HG02840 (cell line): ENCODE measurements at regions not wholly inside any gene's neighbourhood (a gene's known extent, or its start where the extent isn't known, plus 50 kb on each side); places are given as distances from the start of the nearest gene placed in this dataset.

Experiments used
- ATAC-seq: cut with Tn5 transposase; IDR thresholded peaks from one replicate; pipeline ENCODE4 v1.9.1; 2021; ENCODE audit warnings: mild to moderate bottlenecking, moderate library complexity, moderate number of reproducible peaks; ENCODE audit not compliant: unreplicated experiment, low FRiP score

GRCh38 chr4:80124246-80125211 is 51.5 kb upstream of the ANTXR2 start:
- ATAC-seq: no peak
